Gastrocnemius medialis (tissue), 4 donors: ENCODE measurements at regions not wholly inside any gene's neighbourhood (a gene's known extent, or its start where the extent isn't known, plus 50 kb on each side); places are given as distances from the start of the nearest gene placed in this dataset.

Source experiments
- ATAC-seq, 2 donors: fragments of 150-250 bp; one replicate each; pipeline ENCODE4 v1.9.1; 2016
- DNase-seq, 2 donors: peaks; one replicate each; pipeline ENCODE4 v3.0.0-alpha.2; 2019
- H3K27ac ChIP-seq, 4 donors: fragments of 200-600 bp; sonication (generic); 1 replicate in 1 of 4; 2 replicates in 3 of 4; pipeline ENCODE4 v1.5.1; 2016 to 2018; ENCODE audit warnings: mild to moderate bottlenecking in 2 of 4, moderate library complexity in 1 of 4
- H3K27me3 ChIP-seq, 3 donors: fragments of 200-600 bp; sonication (generic) in 2 of 3; 1 replicate in 1 of 3; 2 replicates in 2 of 3; pipeline versions ENCODE4 v1.5.1 to v1.6.0; 2016 to 2019; ENCODE audit warnings: mild to moderate bottlenecking in 1 of 3, moderate library complexity in 1 of 3
- H3K36me3 ChIP-seq, 2 donors: fragments of 200-600 bp; sonication (generic) in 1 of 2; one replicate each; pipeline ENCODE4 v1.5.1; 2017 to 2018
- H3K4me1 ChIP-seq, 2 donors: fragments of 200-600 bp; sonication (generic) in 1 of 2; one replicate each; pipeline ENCODE4 v1.5.1; 2016 to 2017; ENCODE audit warnings: mild to moderate bottlenecking in 2 of 2
- H3K4me3 ChIP-seq, 4 donors: fragments of 200-600 bp; sonication (generic) in 3 of 4; 1 replicate in 1 of 4; 2 replicates in 3 of 4; pipeline ENCODE4 v1.5.1; 2016 to 2019; ENCODE audit warnings: mild to moderate bottlenecking in 2 of 4
- H3K9me3 ChIP-seq, 3 donors: fragments of 200-600 bp; sonication (generic) in 2 of 3; 1 replicate in 1 of 3; 2 replicates in 2 of 3; pipeline ENCODE4 v1.5.1; 2016 to 2019
- CTCF ChIP-seq, 5 experiments: fragments of 450-650 bp in 3 of 5; fragments of 200-600 bp in 2 of 5; sonication (generic) in 2 of 5; IDR thresholded peaks in 4 of 5; conservative IDR thresholded peaks in 1 of 5; 1 replicate in 4 of 5; 2 replicates in 1 of 5; pipeline ENCODE4 v1.5.1; 2016 to 2019; ENCODE audit warnings: antibody characterized with exemption in 5 of 5, mild to moderate bottlenecking in 3 of 5, moderate library complexity in 3 of 5
- POLR2A ChIP-seq, 2 donors: fragments of 450-650 bp; IDR thresholded peaks; one replicate each; pipeline ENCODE4 v1.6.1; 2017; ENCODE audit warnings: antibody characterized with exemption in 2 of 2, mild to moderate bottlenecking in 2 of 2, moderate library complexity in 2 of 2
- in situ Hi-C, 4 donors: fragments of 200-750 bp; cut with MboI; loops; one replicate each; pipeline versions ENCODE4 v1.15.0 to v1.8.0; 2017; ENCODE audit warnings: low sequenced_read_pairs in 4 of 4
- intact Hi-C: fragments of 100-400 bp; cut with DNase I; formaldehyde crosslinking; loops from one replicate; pipeline ENCODE4 v1.15.1; 2023; ENCODE audit warnings: low total_unique reads

GRCh38 chr13:97107815-97108529 lies 113.7 kb upstream of the OXGR1 start:
- Histone ChIP-seq H3K4me1 (peaks cover 0 to 11% of the 10 kb centered on the region in 2 donors), H3K27ac (no peak overlapping the region), H3K27me3 (no peaks in the 10 kb centered on the region), H3K36me3 (no peaks in the 10 kb centered on the region), H3K4me3 (no peak overlapping the region), H3K9me3 (no peaks in the 10 kb centered on the region)
- no peak for DNase-seq
- in situ Hi-C loops = no loop called here
- intact Hi-C loops = no loop called here
- ATAC-seq = no peak
- no peak for TF ChIP-seq CTCF (IDR thresholded peaks at IDR 0.05 in 4 of 5, conservative IDR thresholded peaks at IDR 0.05 in 1 of 5)
- no peak for TF ChIP-seq POLR2A (IDR thresholded peaks at IDR 0.05)

GRCh38 chr13:97108530-97108900 lies 113.6 kb upstream of the MBNL2 start:
- no peak overlapping the region for H3K27ac ChIP-seq
- no peak for ATAC-seq
- H3K4me3 ChIP-seq = no peak overlapping the region
- no peaks in the 10 kb centered on the region for H3K36me3 ChIP-seq
- no peak for DNase-seq
- intact Hi-C loops (no loop called here), in situ Hi-C loops (no loop called here)
- TF ChIP-seq CTCF (IDR thresholded peaks at IDR 0.05 in 4 of 5, conservative IDR thresholded peaks at IDR 0.05 in 1 of 5) (no peak), POLR2A (IDR thresholded peaks at IDR 0.05) (no peak)
- H3K4me1 ChIP-seq = peaks cover under 1 to 12% of the 10 kb centered on the region in 2 donors
- H3K9me3 ChIP-seq = no peaks in the 10 kb centered on the region
- H3K27me3 ChIP-seq = no peaks in the 10 kb centered on the region

GRCh38 chr13:97109256-97109655 lies 112.9 kb upstream of the MBNL2 start:
- DNase-seq = no peak
- intact Hi-C loops = no loop called here
- no peak for ATAC-seq
- peak overlapping the region in 3 of 4 donors; percentile 50 to 63 (median 58) for H3K27ac ChIP-seq
- no peak for TF ChIP-seq CTCF (IDR thresholded peaks at IDR 0.05 in 4 of 5, conservative IDR thresholded peaks at IDR 0.05 in 1 of 5)
- TF ChIP-seq POLR2A (IDR thresholded peaks at IDR 0.05) = no peak
- in situ Hi-C loops = no loop called here
- no peaks in the 10 kb centered on the region for H3K36me3 ChIP-seq
- no peaks in the 10 kb centered on the region for H3K27me3 ChIP-seq
- H3K4me1 ChIP-seq = peaks cover 3 to 15% of the 10 kb centered on the region in 2 donors
- peak overlapping the region in 3 of 4 donors; percentile 21 to 42 (median 25) for H3K4me3 ChIP-seq
- H3K9me3 ChIP-seq = no peaks in the 10 kb centered on the region

- ATAC-seq (peak; percentile 95 to 96), DNase-seq (peak; percentile 72 to 82)
- in situ Hi-C loops (loop anchor here in 3 of 4 donors (5.0 to 10.0 kb wide), 4 partner anchors 105 to 245 kb away; no protein-coding TSS in a partner anchor), intact Hi-C loops (loop anchor here (1.0 to 5.0 kb wide), 4 partner anchors 102 to 322 kb away; partner anchors contain the start of gene RAP2A)
- Histone ChIP-seq H3K9me3 (no peaks in the 10 kb centered on the region), H3K4me1 (peaks cover 3 to 18% of the 10 kb centered on the region in 2 donors), H3K4me3 (peak overlapping the region in 3 of 4 donors; percentile 21 to 42 (median 25)), H3K27me3 (no peaks in the 10 kb centered on the region), H3K27ac (peak overlapping the region in 3 of 4 donors; percentile 50 to 63 (median 58)), H3K36me3 (no peaks in the 10 kb centered on the region)
- TF ChIP-seq POLR2A (IDR thresholded peaks at IDR 0.05) (no peak), CTCF (IDR thresholded peaks at IDR 0.05 in 4 of 5, conservative IDR thresholded peaks at IDR 0.05 in 1 of 5) (peak; percentile 94 to 100 (median 97))
Measured at GRCh38 chr13:97109841-97110492, 112.2 kb upstream of the MBNL2 start.
